ENCODE measurements at regions not wholly inside any gene's neighbourhood (a gene's known extent, or its start where the extent isn't known, plus 50 kb on each side); places are given as distances from the start of the nearest gene placed in this dataset.

DNA sequence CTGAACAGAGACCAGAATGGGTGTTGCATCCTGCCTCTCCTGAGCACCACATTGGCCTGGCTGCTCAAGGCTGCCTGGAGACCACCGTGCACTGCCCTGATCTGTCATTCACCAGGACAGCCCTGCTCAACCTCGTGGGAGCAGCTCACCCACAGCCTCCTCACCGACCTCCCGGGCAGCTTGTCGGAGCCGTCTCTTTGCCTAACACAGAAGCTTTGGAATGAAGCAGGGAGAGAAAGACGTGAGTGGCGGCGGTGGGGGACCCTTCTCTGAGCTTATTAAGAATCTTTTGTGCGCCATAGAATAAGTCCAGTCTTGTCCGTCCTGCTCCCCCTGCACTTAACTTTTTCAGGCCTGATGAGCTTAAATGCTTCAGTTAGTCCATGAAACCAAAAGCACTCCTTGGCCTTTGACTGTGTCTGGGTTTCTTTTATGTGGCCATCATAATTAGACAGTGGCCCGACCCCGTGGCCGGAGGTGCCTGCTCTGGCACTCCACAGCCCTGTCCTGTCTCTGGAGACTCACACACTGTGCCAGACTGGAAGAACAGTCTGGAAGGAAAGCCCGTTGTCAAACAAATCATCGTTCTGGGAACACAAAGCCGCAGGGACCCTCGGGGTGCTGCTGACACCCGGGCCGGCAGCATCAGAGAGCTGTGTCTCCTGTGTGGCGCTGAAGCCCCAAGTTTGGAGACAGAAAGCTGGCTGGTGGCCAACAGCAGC is 192.8 kb downstream of the BCOR start:
- TF ChIP-seq CTCF (conservative IDR thresholded peaks at IDR 0.05), result no peak
- Histone ChIP-seq H4K5ac (ENCODE audit: insufficient read length, low read depth, low read length) (no peak overlapping the region), H3K79me1 (ENCODE audit: insufficient read depth, low read depth, low read length, poor library complexity, severe bottlenecking) (no peaks in the 10 kb centered on the region), H3K4me2 (ENCODE audit: insufficient read depth, insufficient read length, low read length) (no peak overlapping the region), H3K27me3 (ENCODE audit: insufficient read depth, low read length) (no peaks in the 10 kb centered on the region; the same call in 1 of the 2 replicates), H2BK5ac (ENCODE audit: insufficient read length, low read length) (no peak overlapping the region), H3K4me1 (ENCODE audit: insufficient read depth, low read length) (peaks cover 12% of the 10 kb centered on the region; the same call in 1 of the 2 replicates), H4K8ac (replicated peaks; ENCODE audit: insufficient read length, low read depth, low read length) (no peak overlapping the region), H2AK5ac (ENCODE audit: insufficient read length, low read length) (no peak overlapping the region), H3K56ac (ENCODE audit: insufficient read length, low read depth, low read length) (no peak overlapping the region), H3K9me3 (ENCODE audit: control insufficient read depth, low read depth, low read length) (no peaks in the 10 kb centered on the region), H2AFZ (ENCODE audit: low read length) (no peak overlapping the region), H3T11ph (ENCODE audit: low read length) (no peak overlapping the region), H2BK15ac (ENCODE audit: low read depth, low read length) (no peak overlapping the region), H2BK120ac (ENCODE audit: low read depth, low read length, poor library complexity, severe bottlenecking) (no peak overlapping the region), H4K91ac (ENCODE audit: insufficient read length, low read depth, low read length) (no peak overlapping the region), H3K18ac (ENCODE audit: insufficient read length, low read depth, low read length) (peak overlapping the region; percentile 38), H3K23ac (ENCODE audit: insufficient read length, low read depth, low read length) (no peak overlapping the region), H3K4ac (ENCODE audit: low read depth, low read length) (no peak overlapping the region), H3K27ac (ENCODE audit: insufficient read length, low read depth, low read length) (no peak overlapping the region), H2BK20ac (ENCODE audit: low read depth, low read length, poor library complexity, severe bottlenecking) (no peak overlapping the region), H3K9ac (ENCODE audit: extremely low read depth, insufficient read length, low read length) (no peak overlapping the region), H3K23me2 (ENCODE audit: insufficient read length, low read depth, low read length, poor library complexity, severe bottlenecking) (no peaks in the 10 kb centered on the region), H3K14ac (ENCODE audit: insufficient read depth, low read length) (no peak overlapping the region; the same call in 1 of the 2 replicates), H2BK12ac (ENCODE audit: insufficient read length, low read depth, low read length) (no peak overlapping the region), H4K20me1 (ENCODE audit: control insufficient read depth, insufficient read depth, insufficient read length) (no peaks in the 10 kb centered on the region), H3K79me2 (ENCODE audit: insufficient read depth, low read length) (no peaks in the 10 kb centered on the region)
- peaks cover 20 to 26% of the 10 kb centered on the region in 2 experiments for H3K4me1 Mint-ChIP-seq
- H3K36me3 Mint-ChIP-seq (ENCODE audit: insufficient read depth in 1 of 3, low read depth in 3 of 3), result peaks cover 0 to 4% (median 0%) of the 10 kb centered on the region in 3 experiments; a peak in 2 of 7 replicates
- no peak for DNase-seq
- no peak overlapping the region for H3K4me3 Mint-ChIP-seq
- peaks cover 22% of the 10 kb centered on the region for H3K27me3 Mint-ChIP-seq (ENCODE audit: low read depth)
- peaks cover 69 to 79% of the 10 kb centered on the region in 2 experiments for H3K9me3 Mint-ChIP-seq
- H3K27ac Mint-ChIP-seq, result peak overlapping the region in 1 of 3 experiments; percentile 40; a peak in 1 of 7 replicates
- no CpG with 5 or more reads among the region's 21 CpGs for WGBS (ENCODE audit: extremely low coverage, insufficient read length, low lambda C conversion rate)

Data from H9 (cell line).